ENCODE measurements at regions not wholly inside any gene's neighbourhood (a gene's known extent, or its start where the extent isn't known, plus 50 kb on each side); places are given as distances from the start of the nearest gene placed in this dataset.

DNA sequence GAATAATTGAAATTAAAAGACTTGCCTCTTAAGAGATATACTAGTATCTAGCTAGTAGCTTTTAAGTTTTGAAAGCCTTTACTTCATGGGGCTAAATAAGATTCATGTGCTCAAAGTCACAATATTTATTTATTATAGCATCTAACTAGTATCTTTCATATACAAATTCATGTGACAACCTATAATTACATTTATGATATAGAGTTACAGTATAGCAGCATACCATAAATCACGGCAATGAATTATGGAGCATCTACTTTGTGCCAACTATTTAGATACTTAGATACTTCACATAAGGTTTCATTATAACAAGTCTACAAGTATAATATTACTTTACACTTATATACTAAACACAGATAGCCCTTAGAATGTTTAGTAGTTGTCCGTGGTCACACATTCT is 229.4 kb downstream of the TPRG1 start:
- TF ChIP-seq POLR2AphosphoS5 (IDR thresholded peaks at IDR 0.05) = no peak
- TF ChIP-seq, protein P1, sequence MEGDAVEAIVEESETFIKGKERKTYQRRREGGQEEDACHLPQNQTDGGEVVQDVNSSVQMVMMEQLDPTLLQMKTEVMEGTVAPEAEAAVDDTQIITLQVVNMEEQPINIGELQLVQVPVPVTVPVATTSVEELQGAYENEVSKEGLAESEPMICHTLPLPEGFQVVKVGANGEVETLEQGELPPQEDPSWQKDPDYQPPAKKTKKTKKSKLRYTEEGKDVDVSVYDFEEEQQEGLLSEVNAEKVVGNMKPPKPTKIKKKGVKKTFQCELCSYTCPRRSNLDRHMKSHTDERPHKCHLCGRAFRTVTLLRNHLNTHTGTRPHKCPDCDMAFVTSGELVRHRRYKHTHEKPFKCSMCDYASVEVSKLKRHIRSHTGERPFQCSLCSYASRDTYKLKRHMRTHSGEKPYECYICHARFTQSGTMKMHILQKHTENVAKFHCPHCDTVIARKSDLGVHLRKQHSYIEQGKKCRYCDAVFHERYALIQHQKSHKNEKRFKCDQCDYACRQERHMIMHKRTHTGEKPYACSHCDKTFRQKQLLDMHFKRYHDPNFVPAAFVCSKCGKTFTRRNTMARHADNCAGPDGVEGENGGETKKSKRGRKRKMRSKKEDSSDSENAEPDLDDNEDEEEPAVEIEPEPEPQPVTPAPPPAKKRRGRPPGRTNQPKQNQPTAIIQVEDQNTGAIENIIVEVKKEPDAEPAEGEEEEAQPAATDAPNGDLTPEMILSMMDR (IDR thresholded peaks at IDR 0.05; ENCODE audit: poor library complexity, severe bottlenecking) = no peak
- TF ChIP-seq, protein P2, sequence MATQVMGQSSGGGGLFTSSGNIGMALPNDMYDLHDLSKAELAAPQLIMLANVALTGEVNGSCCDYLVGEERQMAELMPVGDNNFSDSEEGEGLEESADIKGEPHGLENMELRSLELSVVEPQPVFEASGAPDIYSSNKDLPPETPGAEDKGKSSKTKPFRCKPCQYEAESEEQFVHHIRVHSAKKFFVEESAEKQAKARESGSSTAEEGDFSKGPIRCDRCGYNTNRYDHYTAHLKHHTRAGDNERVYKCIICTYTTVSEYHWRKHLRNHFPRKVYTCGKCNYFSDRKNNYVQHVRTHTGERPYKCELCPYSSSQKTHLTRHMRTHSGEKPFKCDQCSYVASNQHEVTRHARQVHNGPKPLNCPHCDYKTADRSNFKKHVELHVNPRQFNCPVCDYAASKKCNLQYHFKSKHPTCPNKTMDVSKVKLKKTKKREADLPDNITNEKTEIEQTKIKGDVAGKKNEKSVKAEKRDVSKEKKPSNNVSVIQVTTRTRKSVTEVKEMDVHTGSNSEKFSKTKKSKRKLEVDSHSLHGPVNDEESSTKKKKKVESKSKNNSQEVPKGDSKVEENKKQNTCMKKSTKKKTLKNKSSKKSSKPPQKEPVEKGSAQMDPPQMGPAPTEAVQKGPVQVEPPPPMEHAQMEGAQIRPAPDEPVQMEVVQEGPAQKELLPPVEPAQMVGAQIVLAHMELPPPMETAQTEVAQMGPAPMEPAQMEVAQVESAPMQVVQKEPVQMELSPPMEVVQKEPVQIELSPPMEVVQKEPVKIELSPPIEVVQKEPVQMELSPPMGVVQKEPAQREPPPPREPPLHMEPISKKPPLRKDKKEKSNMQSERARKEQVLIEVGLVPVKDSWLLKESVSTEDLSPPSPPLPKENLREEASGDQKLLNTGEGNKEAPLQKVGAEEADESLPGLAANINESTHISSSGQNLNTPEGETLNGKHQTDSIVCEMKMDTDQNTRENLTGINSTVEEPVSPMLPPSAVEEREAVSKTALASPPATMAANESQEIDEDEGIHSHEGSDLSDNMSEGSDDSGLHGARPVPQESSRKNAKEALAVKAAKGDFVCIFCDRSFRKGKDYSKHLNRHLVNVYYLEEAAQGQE (IDR thresholded peaks at IDR 0.05; ENCODE audit: borderline replicate concordance) = no peak
- TF ChIP-seq EP300 (conservative IDR thresholded peaks at IDR 0.05; ENCODE audit: poor library complexity, severe bottlenecking) = no peak
- no peak for TF ChIP-seq MXI1 (conservative IDR thresholded peaks at IDR 0.05; ENCODE audit: poor library complexity, severe bottlenecking)
- TF ChIP-seq SMC3 (conservative IDR thresholded peaks at IDR 0.05; ENCODE audit: poor library complexity) = no peak
- no peak for TF ChIP-seq EZH2 (IDR thresholded peaks at IDR 0.05; ENCODE audit: borderline replicate concordance, insufficient read depth, low read length, poor library complexity, severe bottlenecking)
